B cell (primary cell): ENCODE measurements at regions not wholly inside any gene's neighbourhood (a gene's known extent, or its start where the extent isn't known, plus 50 kb on each side); places are given as distances from the start of the nearest gene placed in this dataset.

Experiments
- ATAC-seq: fragments of 200-7000 bp; cut with Tn5 transposase; one replicate; pipeline ENCODE4 v1.10.0; 2021; ENCODE audit warnings: low read depth, mild to moderate bottlenecking, moderate number of reproducible peaks, moderate library complexity
- CTCF ChIA-PET: fragments of 350-600 bp; sonication (Branson Sonifier 250); formaldehyde crosslinking; loops from one replicate; lab custom pipeline; 2021; ENCODE audit warnings: antibody characterized with exemption, inconsistent platforms; lab: Charles Lee
- POLR2A ChIA-PET: fragments of 350-600 bp; sonication (Branson Sonifier 250); formaldehyde crosslinking; loops from one replicate; lab custom pipeline; 2021; ENCODE audit warnings: antibody characterized with exemption; lab: Charles Lee
- DNase-seq: peaks from one replicate; pipeline ENCODE4 v3.0.0; 2013
- H2AFZ ChIP-seq: 2 replicates; pipeline ENCODE4 v1.6.1; 2012; ENCODE audit warnings: mild to moderate bottlenecking, low read depth, low read length; ENCODE audit not compliant: insufficient read depth, poor library complexity, severe bottlenecking
- H3K27ac ChIP-seq, 2 donors: 1 replicate in 1 of 2; 2 replicates in 1 of 2; pipeline ENCODE4 v1.5.1; 2012 to 2013; ENCODE audit warnings: low read length in 2 of 2, mild to moderate bottlenecking in 2 of 2, moderate library complexity in 1 of 2
- H3K27me3 ChIP-seq, 4 experiments: fragments of 200-600 bp in 1 of 4; sonication (generic) in 1 of 4; replicated peaks in 1 of 4; 1 replicate in 2 of 4; 2 replicates in 2 of 4; pipeline versions ENCODE4 v1.6.1 to v1.7.0; 2013 to 2016; ENCODE audit warnings: low read length in 3 of 4, mild to moderate bottlenecking in 2 of 4, mixed read lengths in 1 of 4, moderate library complexity in 1 of 4; ENCODE audit not compliant: insufficient read depth in 4 of 4, control insufficient read depth in 3 of 4; ENCODE audit errors: control extremely low read depth in 1 of 4
- H3K36me3 ChIP-seq, 2 experiments: replicated peaks in 1 of 2; 1 replicate in 1 of 2; 2 replicates in 1 of 2; pipeline versions ENCODE4 v1.6.1 to v1.7.1; 2013; ENCODE audit warnings: low read length in 1 of 2; ENCODE audit not compliant: insufficient read depth in 2 of 2, control insufficient read depth in 1 of 2; ENCODE audit errors: control extremely low read depth in 1 of 2, extremely low read depth in 1 of 2
- H3K4me1 ChIP-seq, 2 donors: fragments of 200-600 bp in 1 of 2; sonication (generic) in 1 of 2; 1 replicate in 1 of 2; 2 replicates in 1 of 2; pipeline versions ENCODE4 v1.5.1 to v1.6.1; 2013 to 2017; ENCODE audit warnings: low read length in 2 of 2; ENCODE audit not compliant: control insufficient read depth in 2 of 2, insufficient read depth in 2 of 2
- H3K4me2 ChIP-seq: replicated peaks from 2 replicates; pipeline ENCODE3; 2012; ENCODE audit warnings: mild to moderate bottlenecking, low read depth, low read length; ENCODE audit not compliant: poor library complexity, severe bottlenecking
- H3K4me3 ChIP-seq, 5 experiments: fragments of 200-600 bp in 1 of 5; sonication (generic) in 1 of 5; 1 replicate in 3 of 5; 2 replicates in 2 of 5; pipeline versions ENCODE4 v1.5.1 to v1.7.0; 2011 to 2016; ENCODE audit warnings: low read length in 4 of 5, mild to moderate bottlenecking in 4 of 5, low read depth in 2 of 5, control low read depth in 1 of 5, moderate library complexity in 1 of 5; ENCODE audit not compliant: insufficient read depth in 1 of 5; ENCODE audit errors: control extremely low read depth in 1 of 5, extremely low read depth in 1 of 5
- H3K79me2 ChIP-seq: fragments of 200-600 bp; sonication (generic); one replicate; pipeline ENCODE4 v1.6.0; 2016; ENCODE audit warnings: low read length; ENCODE audit not compliant: control insufficient read depth, insufficient read depth
- H3K9ac ChIP-seq: fragments of 200-600 bp; sonication (generic); 2 replicates; pipeline ENCODE4 v1.6.1; 2017; ENCODE audit warnings: mild to moderate bottlenecking, low read length, moderate library complexity
- H3K9me3 ChIP-seq, 3 donors: one replicate each; pipeline versions ENCODE4 v1.6.1 to v1.7.1; 2013; ENCODE audit warnings: low read length in 2 of 3; ENCODE audit not compliant: control insufficient read depth in 2 of 3, insufficient read depth in 1 of 3; ENCODE audit errors: control extremely low read depth in 1 of 3
- H4K20me1 ChIP-seq: 2 replicates; pipeline ENCODE4 v1.6.0; 2012; ENCODE audit warnings: mild to moderate bottlenecking, low read length; ENCODE audit not compliant: insufficient read depth, control insufficient read depth, poor library complexity, severe bottlenecking
- H3K27ac Mint-ChIP-seq: one replicate; pipeline ENCODE4 v1.8.0; 2021; ENCODE audit warnings: mixed read lengths
- H3K27me3 Mint-ChIP-seq: one replicate; pipeline ENCODE4 v1.8.0; 2021; ENCODE audit warnings: mixed read lengths
- H3K4me1 Mint-ChIP-seq: one replicate; pipeline ENCODE4 v1.8.0; 2021; ENCODE audit warnings: mixed read lengths
- H3K4me3 Mint-ChIP-seq: one replicate; pipeline ENCODE4 v1.8.0; 2021; ENCODE audit warnings: mixed read lengths
- H3K9me3 Mint-ChIP-seq: one replicate; pipeline ENCODE4 v1.8.0; 2022; ENCODE audit warnings: mixed read lengths; ENCODE audit not compliant: insufficient read depth
- CTCF ChIP-seq: fragments of 200-600 bp; IDR thresholded peaks from one replicate; pipeline ENCODE4 v1.8.0; 2022; ENCODE audit warnings: antibody characterized with exemption, mild to moderate bottlenecking
- EZH2 ChIP-seq: IDR thresholded peaks from 2 replicates; pipeline ENCODE4 v1.6.1; 2012; ENCODE audit warnings: borderline replicate concordance, low read depth, mild to moderate bottlenecking, moderate library complexity, low read length; ENCODE audit not compliant: insufficient read depth, poor library complexity, severe bottlenecking
- WGBS: methylation state at CpG from one replicate; pipeline ENCODE4 v1.1.5; 2013; ENCODE audit warnings: missing lambda C conversion rate; ENCODE audit not compliant: insufficient coverage; 5-methylcytosine and 5-hydroxymethylcytosine counted together
- intact Hi-C: fragments of 100-400 bp; cut with micrococcal nuclease; formaldehyde crosslinking; loops from one replicate; pipeline ENCODE4 v1.10.0; 2022

GRCh38 chr16:59220011-59220410 lies 485.9 kb upstream of the GOT2 start:
- TF ChIP-seq EZH2: no peak
- no peak for TF ChIP-seq CTCF
- no peak overlapping the region for H3K4me3 ChIP-seq
- H3K27ac ChIP-seq: no peak overlapping the region
- ChIA-PET POLR2A (no interaction called here), CTCF (no interaction called here)
- H3K9ac ChIP-seq: no peak overlapping the region
- H3K27me3 Mint-ChIP-seq: no peaks in the 10 kb centered on the region
- no peaks in the 10 kb centered on the region for H3K4me1 Mint-ChIP-seq
- no peak overlapping the region for H3K4me2 ChIP-seq
- peaks cover 2% of the 10 kb centered on the region for H3K9me3 Mint-ChIP-seq
- H3K9me3 ChIP-seq: no peaks in the 10 kb centered on the region
- H4K20me1 ChIP-seq: no peaks in the 10 kb centered on the region
- DNase-seq: no peak
- H3K27ac Mint-ChIP-seq: no peak overlapping the region
- H2AFZ ChIP-seq: no peak overlapping the region
- H3K4me1 ChIP-seq: no peaks in the 10 kb centered on the region
- H3K79me2 ChIP-seq: no peaks in the 10 kb centered on the region
- no peak for ATAC-seq
- 64% methylated on average over 1 of the region's 1 CpG for WGBS
- H3K4me3 Mint-ChIP-seq: no peak overlapping the region
- intact Hi-C loops: no loop called here
- H3K27me3 ChIP-seq: no peaks in the 10 kb centered on the region
- no peaks in the 10 kb centered on the region for H3K36me3 ChIP-seq

- Mint-ChIP-seq H3K4me1 (no peaks in the 10 kb centered on the region), H3K27me3 (no peaks in the 10 kb centered on the region), H3K4me3 (no peak overlapping the region), H3K9me3 (peaks cover 2% of the 10 kb centered on the region), H3K27ac (no peak overlapping the region)
- no peaks in the 10 kb centered on the region for H3K79me2 ChIP-seq
- H4K20me1 ChIP-seq: no peaks in the 10 kb centered on the region
- POLR2A ChIA-PET: no interaction called here
- intact Hi-C loops: no loop called here
- no peak for ATAC-seq
- no peak for DNase-seq
- H3K27me3 ChIP-seq: no peaks in the 10 kb centered on the region
- no peak overlapping the region for H3K27ac ChIP-seq
- H3K9me3 ChIP-seq: no peaks in the 10 kb centered on the region
- no peaks in the 10 kb centered on the region for H3K36me3 ChIP-seq
- no peak overlapping the region for H3K4me2 ChIP-seq
- H3K9ac ChIP-seq: no peak overlapping the region
- WGBS: 93% methylated on average over 2 of the region's 3 CpGs
- CTCF ChIA-PET: no interaction called here
- no peak overlapping the region for H2AFZ ChIP-seq
- H3K4me3 ChIP-seq: no peak overlapping the region
- no peaks in the 10 kb centered on the region for H3K4me1 ChIP-seq
- TF ChIP-seq CTCF (no peak), EZH2 (no peak)
These were observed 482.2 kb upstream of the GOT2 start for GRCh38 chr16:59216291-59216690.
